ENCODE measurements at regions not wholly inside any gene's neighbourhood (a gene's known extent, or its start where the extent isn't known, plus 50 kb on each side); places are given as distances from the start of the nearest gene placed in this dataset.

GRCh38 chr3:25086721-25087120 is 341.3 kb upstream of the RARB start:
- no peak for TF ChIP-seq CTCF (conservative IDR thresholded peaks at IDR 0.05; ENCODE audit: low read depth, low read length)
- TF ChIP-seq SMC3 (IDR thresholded peaks at IDR 0.05; ENCODE audit: low read depth, low read length) = no peak
- TF ChIP-seq RFX5 (IDR thresholded peaks at IDR 0.05; ENCODE audit: low read depth, low read length) = no peak
- no peak for TF ChIP-seq CEBPB (IDR thresholded peaks at IDR 0.05; ENCODE audit: low read depth, low read length)
- no peak for TF ChIP-seq ELK1 (IDR thresholded peaks at IDR 0.05; ENCODE audit: borderline replicate concordance, low read depth, low read length)
- no peak for TF ChIP-seq POLR2A (IDR thresholded peaks at IDR 0.05; ENCODE audit: low read depth, low read length)
- no peak for TF ChIP-seq MXI1 (IDR thresholded peaks at IDR 0.05; ENCODE audit: borderline replicate concordance, low read depth, low read length)
- no peak for TF ChIP-seq USF2 (IDR thresholded peaks at IDR 0.05; ENCODE audit: low read depth, low read length)
- TF ChIP-seq RCOR1 (IDR thresholded peaks at IDR 0.05; ENCODE audit: insufficient replicate concordance, low read length) = no peak
- TF ChIP-seq MAZ (IDR thresholded peaks at IDR 0.05; ENCODE audit: borderline replicate concordance, low read depth, low read length) = no peak
- no peak for TF ChIP-seq RAD21 (IDR thresholded peaks at IDR 0.05; ENCODE audit: low read length)
- TF ChIP-seq CHD1 (IDR thresholded peaks at IDR 0.05; ENCODE audit: low read depth, low read length) = no peak
- no peak for TF ChIP-seq FOS (IDR thresholded peaks at IDR 0.05; ENCODE audit: low read depth, low read length)
